Liver (tissue), 8 donors: ENCODE measurements at regions not wholly inside any gene's neighbourhood (a gene's known extent, or its start where the extent isn't known, plus 50 kb on each side); places are given as distances from the start of the nearest gene placed in this dataset.

ENCODE experiments used
- DNase-seq: peaks from one replicate; pipeline ENCODE4 v3.0.0-alpha.2; 2017; ENCODE audit warnings: low spot score
- H3K27ac ChIP-seq, 2 donors: one replicate each; pipeline ENCODE4 v1.7.0; 2013; ENCODE audit warnings: inconsistent platforms in 2 of 2, low read length in 2 of 2, control low read depth in 1 of 2, low read depth in 1 of 2, mild to moderate bottlenecking in 1 of 2
- H3K27me3 ChIP-seq, 4 donors: one replicate each; pipeline versions ENCODE4 v1.6.1 to v1.7.0; 2013; ENCODE audit warnings: low read length in 3 of 4, inconsistent platforms in 1 of 4, mild to moderate bottlenecking in 1 of 4, moderate library complexity in 1 of 4; ENCODE audit not compliant: control insufficient read depth in 4 of 4, insufficient read depth in 4 of 4
- H3K36me3 ChIP-seq, 4 donors: one replicate each; pipeline versions ENCODE4 v1.6.1 to v1.7.0; 2013; ENCODE audit warnings: low read length in 3 of 4, mild to moderate bottlenecking in 3 of 4, low read depth in 1 of 4, moderate library complexity in 1 of 4; ENCODE audit not compliant: control insufficient read depth in 4 of 4, insufficient read depth in 3 of 4
- H3K4me1 ChIP-seq, 4 donors: one replicate each; pipeline versions ENCODE4 v1.6.1 to v1.7.0; 2013; ENCODE audit warnings: low read length in 3 of 4, mild to moderate bottlenecking in 3 of 4, moderate library complexity in 1 of 4; ENCODE audit not compliant: control insufficient read depth in 4 of 4, insufficient read depth in 4 of 4
- H3K4me3 ChIP-seq, 3 donors: one replicate each; pipeline versions ENCODE4 v1.6.1 to v1.7.0; 2013; ENCODE audit warnings: low read length in 3 of 3, control low read depth in 1 of 3, low read depth in 1 of 3, mild to moderate bottlenecking in 1 of 3
- H3K9ac ChIP-seq, 2 donors: one replicate each; pipeline ENCODE4 v1.7.0; 2013; ENCODE audit warnings: low read length in 2 of 2, mild to moderate bottlenecking in 2 of 2, moderate library complexity in 2 of 2, control low read depth in 1 of 2, low read depth in 1 of 2
- H3K9me3 ChIP-seq, 4 donors: one replicate each; pipeline versions ENCODE4 v1.6.1 to v1.7.0; 2013; ENCODE audit warnings: low read length in 3 of 4; ENCODE audit not compliant: control insufficient read depth in 4 of 4
- EGR1 ChIP-seq, 2 donors: IDR thresholded peaks; 2 replicates each; pipeline ENCODE4 v1.6.1; 2016 to 2018; ENCODE audit warnings: antibody characterized with exemption in 2 of 2, low read depth in 2 of 2
- FOXA1 ChIP-seq: IDR thresholded peaks from 2 replicates; pipeline ENCODE4 v1.6.1; 2016; ENCODE audit warnings: antibody characterized with exemption
- HNF4A ChIP-seq, 2 donors: conservative IDR thresholded peaks; 2 replicates each; pipeline ENCODE4 v1.6.1; 2016; ENCODE audit warnings: antibody characterized with exemption in 2 of 2, mild to moderate bottlenecking in 2 of 2
- RAD21 ChIP-seq, 2 donors: IDR thresholded peaks; 2 replicates each; pipeline ENCODE4 v1.6.1; 2016; ENCODE audit warnings: antibody characterized with exemption in 2 of 2, mild to moderate bottlenecking in 2 of 2
- RXRA ChIP-seq, 2 donors: IDR thresholded peaks; 2 replicates each; pipeline ENCODE4 v1.6.1; 2017 to 2018; ENCODE audit warnings: antibody characterized with exemption in 2 of 2, mild to moderate bottlenecking in 1 of 2
- TAF1 ChIP-seq: conservative IDR thresholded peaks from 2 replicates; pipeline ENCODE4 v1.6.1; 2016; ENCODE audit warnings: antibody characterized with exemption, mild to moderate bottlenecking
- WGBS: extraction: QIAGEN DNeasy Blood & Tissue Kit; methylation state at CpG from one replicate; pipeline ENCODE4 v1.1.7; 2013; 5-methylcytosine and 5-hydroxymethylcytosine counted together
- TF ChIP-seq, protein P1 (sequence below): IDR thresholded peaks from 2 replicates; pipeline ENCODE4 v1.6.1; 2016; ENCODE audit warnings: antibody characterized with exemption
- TF ChIP-seq, protein P2 (sequence below): IDR thresholded peaks from 2 replicates; pipeline ENCODE4 v1.6.1; 2016; ENCODE audit warnings: antibody characterized with exemption
- TF ChIP-seq, protein P3 (sequence below): IDR thresholded peaks from 2 replicates; pipeline ENCODE4 v1.6.1; 2016; ENCODE audit warnings: antibody characterized with exemption, mild to moderate bottlenecking
- TF ChIP-seq, protein P4 (sequence below): fragments of 150-350 bp; IDR thresholded peaks from 2 replicates; pipeline ENCODE4 v1.5.1; 2017; ENCODE audit warnings: improper control_type of control experiment, low read depth, low read length; ENCODE audit not compliant: missing input control
- TF ChIP-seq, protein P5 (sequence below): IDR thresholded peaks from 2 replicates; pipeline ENCODE4 v1.6.1; 2016; ENCODE audit warnings: antibody characterized with exemption
- donor health status: healthy.
- donor health status: healthy.
- donor health status: healthy.
- donor health status: healthy.
- donor health status: healthy.

DNA sequence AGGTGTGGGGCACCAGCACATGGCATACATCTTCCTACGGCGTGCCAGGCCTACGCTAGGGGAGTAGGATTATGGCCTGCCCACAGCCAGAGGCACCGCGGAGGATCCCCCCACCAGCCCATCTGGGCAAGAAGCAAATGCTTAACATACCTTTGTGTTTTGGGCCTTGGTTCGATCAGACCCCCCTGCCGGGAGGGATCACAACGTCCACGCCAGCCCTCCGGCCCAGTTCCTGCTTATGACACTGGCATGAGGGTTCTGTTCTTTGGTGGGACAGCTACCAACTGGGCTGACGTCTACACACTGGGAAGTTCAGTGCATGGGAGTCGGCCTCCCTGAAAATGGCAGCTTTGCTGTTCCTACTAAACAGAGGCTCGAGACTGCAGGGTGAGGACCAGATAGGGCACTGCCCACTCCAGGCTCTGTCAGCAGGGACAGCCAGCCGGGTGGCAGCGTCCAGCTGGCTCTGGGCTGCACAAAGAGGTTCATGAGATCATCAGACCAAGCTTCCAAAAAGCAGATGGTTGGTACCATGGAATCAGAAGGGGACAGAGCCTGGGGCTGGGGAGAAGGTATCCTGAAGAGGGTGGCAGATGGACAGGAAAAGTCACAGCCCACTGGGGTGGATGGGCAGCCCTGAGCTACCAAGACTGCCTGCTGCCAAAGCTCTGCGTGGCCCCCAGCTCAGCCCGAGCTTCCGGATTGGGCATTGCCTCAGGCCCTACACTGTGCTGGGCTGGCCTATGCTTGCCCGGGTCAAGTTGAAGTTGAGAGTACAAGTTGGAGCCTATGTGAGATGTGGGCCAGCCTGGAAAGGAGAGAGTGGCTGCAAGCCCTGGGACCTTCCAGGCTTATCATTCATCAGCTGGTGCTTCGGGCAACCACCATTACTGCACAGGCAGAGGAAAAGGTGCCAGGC is 61.7 kb upstream of the TEX51 start:
- no peaks in the 10 kb centered on the region for H3K27me3 ChIP-seq
- H3K4me3 ChIP-seq = no peak overlapping the region
- no peak for DNase-seq
- no peak overlapping the region for H3K9ac ChIP-seq
- no peaks in the 10 kb centered on the region for H3K36me3 ChIP-seq
- WGBS = 90% methylated on average over 20 of the region's 20 CpGs
- no peaks in the 10 kb centered on the region for H3K9me3 ChIP-seq
- H3K27ac ChIP-seq = no peak overlapping the region
- TF ChIP-seq, protein P1, sequence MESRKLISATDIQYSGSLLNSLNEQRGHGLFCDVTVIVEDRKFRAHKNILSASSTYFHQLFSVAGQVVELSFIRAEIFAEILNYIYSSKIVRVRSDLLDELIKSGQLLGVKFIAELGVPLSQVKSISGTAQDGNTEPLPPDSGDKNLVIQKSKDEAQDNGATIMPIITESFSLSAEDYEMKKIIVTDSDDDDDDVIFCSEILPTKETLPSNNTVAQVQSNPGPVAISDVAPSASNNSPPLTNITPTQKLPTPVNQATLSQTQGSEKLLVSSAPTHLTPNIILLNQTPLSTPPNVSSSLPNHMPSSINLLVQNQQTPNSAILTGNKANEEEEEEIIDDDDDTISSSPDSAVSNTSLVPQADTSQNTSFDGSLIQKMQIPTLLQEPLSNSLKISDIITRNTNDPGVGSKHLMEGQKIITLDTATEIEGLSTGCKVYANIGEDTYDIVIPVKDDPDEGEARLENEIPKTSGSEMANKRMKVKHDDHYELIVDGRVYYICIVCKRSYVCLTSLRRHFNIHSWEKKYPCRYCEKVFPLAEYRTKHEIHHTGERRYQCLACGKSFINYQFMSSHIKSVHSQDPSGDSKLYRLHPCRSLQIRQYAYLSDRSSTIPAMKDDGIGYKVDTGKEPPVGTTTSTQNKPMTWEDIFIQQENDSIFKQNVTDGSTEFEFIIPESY = no peak
- TF ChIP-seq, protein P2, sequence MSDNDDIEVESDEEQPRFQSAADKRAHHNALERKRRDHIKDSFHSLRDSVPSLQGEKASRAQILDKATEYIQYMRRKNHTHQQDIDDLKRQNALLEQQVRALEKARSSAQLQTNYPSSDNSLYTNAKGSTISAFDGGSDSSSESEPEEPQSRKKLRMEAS = no peak
- TF ChIP-seq RXRA (IDR thresholded peaks at IDR 0.05) (no peak), TAF1 (no peak)
- no peaks in the 10 kb centered on the region for H3K4me1 ChIP-seq

DNA sequence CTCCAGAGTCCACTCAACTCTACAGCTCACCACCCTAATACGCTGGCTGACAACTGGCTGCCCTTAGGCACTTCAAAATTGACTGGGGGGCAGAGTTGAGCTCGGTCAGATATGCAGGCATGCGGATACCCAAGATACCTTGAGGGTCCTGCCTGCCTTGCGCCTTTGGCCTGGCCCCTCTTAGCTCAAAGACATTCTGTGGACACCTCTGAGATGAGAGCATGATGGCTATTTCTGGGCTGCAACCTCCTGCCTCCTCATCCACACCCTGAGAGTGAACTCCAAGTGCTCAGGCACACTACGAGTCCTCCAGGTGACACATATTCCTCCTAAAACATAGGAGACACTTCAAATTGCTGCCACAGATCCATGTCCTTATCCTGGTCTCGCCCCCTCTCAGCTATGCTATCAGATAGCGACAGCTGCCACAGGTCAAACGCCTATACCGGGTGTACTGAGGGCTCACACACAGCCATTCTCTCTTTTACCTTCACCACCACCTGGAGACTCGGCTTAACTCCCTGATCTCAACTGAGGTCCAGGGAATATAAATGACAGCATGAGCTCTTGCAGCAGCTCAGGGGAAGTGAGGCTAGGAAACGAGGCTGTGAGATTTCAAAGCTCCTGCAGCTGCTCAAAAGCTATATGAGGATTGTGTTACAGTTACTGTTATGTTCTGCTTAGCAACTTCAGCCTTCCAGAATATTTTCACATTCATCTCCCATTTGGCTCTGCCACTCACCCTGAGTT is 60.5 kb upstream of the TEX51 start:
- DNase-seq = peak; percentile 19
- WGBS = 59% methylated on average over 11 of the region's 11 CpGs

DNA sequence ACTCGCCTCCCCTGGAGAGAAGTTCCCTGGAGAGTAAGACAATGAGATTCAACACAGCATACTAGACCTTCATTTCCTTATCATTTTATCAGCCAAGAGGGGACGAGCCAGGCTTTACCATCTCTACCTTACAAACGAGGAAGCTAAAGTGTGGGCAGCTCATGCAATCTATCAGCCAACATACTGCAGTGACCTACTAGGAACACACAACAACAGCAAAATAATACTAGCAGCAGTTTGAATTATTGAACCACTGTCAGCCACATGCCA is 60.0 kb upstream of the TEX51 start:
- WGBS = 31% methylated on average over 3 of the region's 3 CpGs
- Histone ChIP-seq H3K9ac (no peak overlapping the region), H3K27ac (no peak overlapping the region), H3K9me3 (no peaks in the 10 kb centered on the region), H3K36me3 (no peaks in the 10 kb centered on the region), H3K4me3 (no peak overlapping the region), H3K4me1 (no peaks in the 10 kb centered on the region), H3K27me3 (peaks cover 0 to 2% (median 0%) of the 10 kb centered on the region in 4 donors)
- DNase-seq = no peak
- TF ChIP-seq, protein P3, sequence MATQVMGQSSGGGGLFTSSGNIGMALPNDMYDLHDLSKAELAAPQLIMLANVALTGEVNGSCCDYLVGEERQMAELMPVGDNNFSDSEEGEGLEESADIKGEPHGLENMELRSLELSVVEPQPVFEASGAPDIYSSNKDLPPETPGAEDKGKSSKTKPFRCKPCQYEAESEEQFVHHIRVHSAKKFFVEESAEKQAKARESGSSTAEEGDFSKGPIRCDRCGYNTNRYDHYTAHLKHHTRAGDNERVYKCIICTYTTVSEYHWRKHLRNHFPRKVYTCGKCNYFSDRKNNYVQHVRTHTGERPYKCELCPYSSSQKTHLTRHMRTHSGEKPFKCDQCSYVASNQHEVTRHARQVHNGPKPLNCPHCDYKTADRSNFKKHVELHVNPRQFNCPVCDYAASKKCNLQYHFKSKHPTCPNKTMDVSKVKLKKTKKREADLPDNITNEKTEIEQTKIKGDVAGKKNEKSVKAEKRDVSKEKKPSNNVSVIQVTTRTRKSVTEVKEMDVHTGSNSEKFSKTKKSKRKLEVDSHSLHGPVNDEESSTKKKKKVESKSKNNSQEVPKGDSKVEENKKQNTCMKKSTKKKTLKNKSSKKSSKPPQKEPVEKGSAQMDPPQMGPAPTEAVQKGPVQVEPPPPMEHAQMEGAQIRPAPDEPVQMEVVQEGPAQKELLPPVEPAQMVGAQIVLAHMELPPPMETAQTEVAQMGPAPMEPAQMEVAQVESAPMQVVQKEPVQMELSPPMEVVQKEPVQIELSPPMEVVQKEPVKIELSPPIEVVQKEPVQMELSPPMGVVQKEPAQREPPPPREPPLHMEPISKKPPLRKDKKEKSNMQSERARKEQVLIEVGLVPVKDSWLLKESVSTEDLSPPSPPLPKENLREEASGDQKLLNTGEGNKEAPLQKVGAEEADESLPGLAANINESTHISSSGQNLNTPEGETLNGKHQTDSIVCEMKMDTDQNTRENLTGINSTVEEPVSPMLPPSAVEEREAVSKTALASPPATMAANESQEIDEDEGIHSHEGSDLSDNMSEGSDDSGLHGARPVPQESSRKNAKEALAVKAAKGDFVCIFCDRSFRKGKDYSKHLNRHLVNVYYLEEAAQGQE = no peak
- TF ChIP-seq HNF4A (conservative IDR thresholded peaks at IDR 0.05) (no peak), EGR1 (IDR thresholded peaks at IDR 0.05; ENCODE audit: low read depth in 2 of 2) (no peak), TAF1 (no peak), FOXA1 (no peak)
- TF ChIP-seq, protein P4, sequence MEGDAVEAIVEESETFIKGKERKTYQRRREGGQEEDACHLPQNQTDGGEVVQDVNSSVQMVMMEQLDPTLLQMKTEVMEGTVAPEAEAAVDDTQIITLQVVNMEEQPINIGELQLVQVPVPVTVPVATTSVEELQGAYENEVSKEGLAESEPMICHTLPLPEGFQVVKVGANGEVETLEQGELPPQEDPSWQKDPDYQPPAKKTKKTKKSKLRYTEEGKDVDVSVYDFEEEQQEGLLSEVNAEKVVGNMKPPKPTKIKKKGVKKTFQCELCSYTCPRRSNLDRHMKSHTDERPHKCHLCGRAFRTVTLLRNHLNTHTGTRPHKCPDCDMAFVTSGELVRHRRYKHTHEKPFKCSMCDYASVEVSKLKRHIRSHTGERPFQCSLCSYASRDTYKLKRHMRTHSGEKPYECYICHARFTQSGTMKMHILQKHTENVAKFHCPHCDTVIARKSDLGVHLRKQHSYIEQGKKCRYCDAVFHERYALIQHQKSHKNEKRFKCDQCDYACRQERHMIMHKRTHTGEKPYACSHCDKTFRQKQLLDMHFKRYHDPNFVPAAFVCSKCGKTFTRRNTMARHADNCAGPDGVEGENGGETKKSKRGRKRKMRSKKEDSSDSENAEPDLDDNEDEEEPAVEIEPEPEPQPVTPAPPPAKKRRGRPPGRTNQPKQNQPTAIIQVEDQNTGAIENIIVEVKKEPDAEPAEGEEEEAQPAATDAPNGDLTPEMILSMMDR = no peak
- TF ChIP-seq, protein P5, sequence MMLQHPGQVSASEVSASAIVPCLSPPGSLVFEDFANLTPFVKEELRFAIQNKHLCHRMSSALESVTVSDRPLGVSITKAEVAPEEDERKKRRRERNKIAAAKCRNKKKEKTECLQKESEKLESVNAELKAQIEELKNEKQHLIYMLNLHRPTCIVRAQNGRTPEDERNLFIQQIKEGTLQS = no peak

More for the DNA sequence above, 60.5 kb upstream of the TEX51 start:
- Histone ChIP-seq H3K27ac (no peak overlapping the region), H3K9ac (no peak overlapping the region), H3K9me3 (no peaks in the 10 kb centered on the region), H3K36me3 (no peaks in the 10 kb centered on the region), H3K4me1 (no peaks in the 10 kb centered on the region), H3K27me3 (peaks cover 0 to 2% (median 0%) of the 10 kb centered on the region in 4 donors), H3K4me3 (no peak overlapping the region)
- TF ChIP-seq, protein P3 = no peak
- TF ChIP-seq RAD21 (IDR thresholded peaks at IDR 0.05) = no peak
